CD4-positive, alpha-beta memory T cell (primary cell): ENCODE measurements at regions not wholly inside any gene's neighbourhood (a gene's known extent, or its start where the extent isn't known, plus 50 kb on each side); places are given as distances from the start of the nearest gene placed in this dataset.

Experiments
- CTCF ChIA-PET: fragments of 350-600 bp; sonication (Branson Sonifier 250); formaldehyde crosslinking; loops from one replicate; lab custom pipeline; 2021; ENCODE audit warnings: inconsistent platforms; ENCODE audit not compliant: partially characterized antibody; lab: Charles Lee
- POLR2A ChIA-PET: fragments of 350-600 bp; sonication (Branson Sonifier 250); formaldehyde crosslinking; loops from one replicate; lab custom pipeline; 2021; ENCODE audit not compliant: partially characterized antibody; lab: Charles Lee
- DNase-seq, 5 donors: peaks; one replicate each; pipeline versions ENCODE4 v3.0.0 to v3.0.0-alpha.2; 2020 to 2022; ENCODE audit warnings: mixed read lengths in 1 of 5
- H3K27ac ChIP-seq: one replicate; pipeline ENCODE4 v1.7.0; 2013; ENCODE audit warnings: low read depth, low read length
- H3K27me3 ChIP-seq: 2 replicates; pipeline ENCODE4 v1.7.0; 2013; ENCODE audit warnings: mild to moderate bottlenecking, low read length, moderate library complexity; ENCODE audit not compliant: insufficient read depth
- H3K36me3 ChIP-seq: 2 replicates; pipeline ENCODE4 v1.7.0; 2013; ENCODE audit warnings: mild to moderate bottlenecking, low read length, moderate library complexity; ENCODE audit not compliant: insufficient read depth
- H3K4me1 ChIP-seq: 2 replicates; pipeline ENCODE4 v1.7.0; 2013; ENCODE audit warnings: mild to moderate bottlenecking, low read length, moderate library complexity; ENCODE audit not compliant: insufficient read depth
- H3K4me3 ChIP-seq, 2 donors: one replicate each; pipeline ENCODE4 v1.7.0; 2013; ENCODE audit warnings: low read length in 2 of 2, mild to moderate bottlenecking in 1 of 2
- H3K9me3 ChIP-seq, 2 donors: one replicate each; pipeline ENCODE4 v1.7.0; 2013; ENCODE audit warnings: low read length in 2 of 2, control low read depth in 1 of 2; ENCODE audit not compliant: control insufficient read depth in 1 of 2
- H3K27ac Mint-ChIP-seq, 7 donors: one replicate each; pipeline ENCODE4 v1.8.0; 2020 to 2021; ENCODE audit warnings: mixed read lengths in 7 of 7, mild to moderate bottlenecking in 6 of 7, inconsistent platforms in 3 of 7, moderate library complexity in 3 of 7
- H3K27me3 Mint-ChIP-seq, 2 donors: one replicate each; pipeline ENCODE4 v1.8.0; 2020 to 2021; ENCODE audit warnings: mixed read lengths in 2 of 2
- H3K36me3 Mint-ChIP-seq, 2 donors: one replicate each; pipeline ENCODE4 v1.8.0; 2020 to 2021; ENCODE audit warnings: mixed read lengths in 2 of 2, inconsistent platforms in 1 of 2, mild to moderate bottlenecking in 1 of 2
- H3K4me1 Mint-ChIP-seq, 4 donors: one replicate each; pipeline ENCODE4 v1.8.0; 2020 to 2021; ENCODE audit warnings: mixed read lengths in 4 of 4, mild to moderate bottlenecking in 1 of 4
- H3K4me3 Mint-ChIP-seq, 8 donors: one replicate each; pipeline ENCODE4 v1.8.0; 2020 to 2021; ENCODE audit warnings: mixed read lengths in 8 of 8, mild to moderate bottlenecking in 7 of 8, moderate library complexity in 6 of 8, inconsistent platforms in 3 of 8
- H3K9me3 Mint-ChIP-seq, 8 donors: one replicate each; pipeline ENCODE4 v1.8.0; 2020 to 2021; ENCODE audit warnings: mixed read lengths in 8 of 8, mild to moderate bottlenecking in 5 of 8, inconsistent platforms in 3 of 8, moderate library complexity in 1 of 8
- intact Hi-C: fragments of 100-400 bp; cut with micrococcal nuclease; formaldehyde crosslinking; loops from one replicate; pipeline ENCODE4 v1.15.1; 2023

DNA sequence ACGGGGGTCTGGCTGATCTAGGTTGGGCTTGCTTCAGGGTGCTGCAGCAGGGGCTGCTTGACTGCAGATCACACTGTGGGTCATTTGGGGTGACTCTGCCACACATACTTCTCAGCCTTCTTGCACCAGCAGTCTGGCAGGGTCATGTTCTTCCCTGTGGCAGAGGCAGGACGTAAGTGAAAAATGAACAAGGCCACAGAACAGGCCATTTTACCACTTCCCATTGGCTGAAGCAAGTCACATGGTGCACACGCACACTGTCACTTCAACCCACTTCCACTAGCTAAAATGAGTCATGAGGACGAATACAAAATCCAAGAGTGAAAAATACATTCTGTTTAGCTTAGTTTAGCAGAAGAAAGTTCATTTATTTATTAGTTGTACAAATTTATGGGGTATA lies 168.6 kb upstream of the GGTLC1 start:
- Histone ChIP-seq H3K9me3 (no peaks in the 10 kb centered on the region), H3K4me3 (no peak overlapping the region), H3K36me3 (no peaks in the 10 kb centered on the region), H3K27me3 (no peaks in the 10 kb centered on the region), H3K27ac (no peak overlapping the region), H3K4me1 (no peaks in the 10 kb centered on the region)
- Mint-ChIP-seq H3K36me3 (no peaks in the 10 kb centered on the region), H3K4me3 (no peak overlapping the region), H3K9me3 (no peaks in the 10 kb centered on the region), H3K27me3 (peaks cover 2 to 3% of the 10 kb centered on the region in 2 donors), H3K4me1 (no peaks in the 10 kb centered on the region), H3K27ac (peak overlapping the region in 1 of 7 donors; percentile 26)
- ChIA-PET POLR2A (no interaction called here), CTCF (interaction anchor here (1.6 kb wide), 1 partner anchor 9 kb away, joined by 5 read pairs; no protein-coding TSS in a partner anchor)
- intact Hi-C loops = no loop called here
- peak in 2 of 5 donors; percentile 4 to 16 for DNase-seq

DNA sequence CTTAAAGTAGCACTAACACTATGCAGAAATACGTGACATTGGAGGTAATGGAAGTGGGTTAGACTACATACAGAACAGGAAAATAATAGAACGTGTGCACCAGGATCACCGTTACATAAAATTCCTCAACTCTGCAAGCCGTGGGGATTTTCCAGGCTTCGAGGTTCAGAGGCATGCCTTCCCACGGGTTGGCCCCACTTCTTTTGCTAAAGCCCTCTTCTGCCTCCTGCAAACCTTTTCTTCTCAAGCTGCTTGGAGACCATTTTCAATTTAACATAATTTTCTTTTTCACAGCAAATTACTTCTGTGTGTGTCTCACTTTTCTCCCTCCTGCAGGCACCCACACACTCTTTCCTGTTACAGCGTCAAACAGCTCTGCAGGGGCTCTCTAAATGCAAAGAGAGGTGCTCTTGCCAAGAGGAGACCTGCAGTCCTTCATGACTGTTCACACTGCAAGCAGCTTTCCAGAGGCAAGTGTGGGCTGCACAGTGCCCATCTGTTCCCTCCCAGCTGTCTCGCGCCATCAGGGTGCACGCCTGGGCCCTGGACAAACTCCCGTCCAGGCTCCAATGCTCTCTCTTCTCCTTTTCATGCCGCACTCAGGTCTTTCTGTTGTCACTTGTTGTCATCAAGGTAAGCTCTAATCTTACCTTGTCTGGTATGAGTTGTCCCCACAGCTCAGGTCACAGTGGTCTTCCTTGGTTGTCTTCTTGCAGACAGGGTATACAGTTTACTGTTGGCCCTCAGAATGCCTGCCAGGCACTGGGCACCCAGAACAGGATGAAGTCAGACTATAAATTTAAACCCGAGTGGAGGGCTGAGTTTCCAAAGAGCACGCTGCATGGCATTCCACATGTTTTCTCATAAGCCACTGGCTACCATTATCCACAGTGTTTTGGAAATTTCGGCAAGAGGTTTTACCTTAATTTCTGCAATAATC lies 164.8 kb upstream of the GGTLC1 start:
- H3K36me3 ChIP-seq = no peaks in the 10 kb centered on the region
- H3K4me3 ChIP-seq = no peak overlapping the region
- no peaks in the 10 kb centered on the region for H3K27me3 ChIP-seq
- no peaks in the 10 kb centered on the region for H3K9me3 ChIP-seq
- H3K4me1 Mint-ChIP-seq = peaks cover 0 to 2% (median under 1%) of the 10 kb centered on the region in 4 donors
- DNase-seq = no peak
- ChIA-PET CTCF (interaction anchor here (1.3 kb wide), 1 partner anchor 216 kb away, joined by 3 read pairs; no protein-coding TSS in a partner anchor), POLR2A (no interaction called here)
- H3K27ac ChIP-seq = no peak overlapping the region
- peaks cover 5 to 9% of the 10 kb centered on the region in 2 donors for H3K27me3 Mint-ChIP-seq
- intact Hi-C loops = no loop called here
- H3K4me3 Mint-ChIP-seq = no peak overlapping the region
- H3K9me3 Mint-ChIP-seq = peaks cover 0 to 6% (median 0%) of the 10 kb centered on the region in 8 donors
- no peaks in the 10 kb centered on the region for H3K36me3 Mint-ChIP-seq
- no peak overlapping the region for H3K27ac Mint-ChIP-seq
- H3K4me1 ChIP-seq = no peaks in the 10 kb centered on the region

GRCh38 chr20:24151621-24152294 lies 163.2 kb upstream of the GGTLC1 start:
- no peak overlapping the region for H3K4me3 Mint-ChIP-seq
- CTCF ChIA-PET = interaction anchor here (0.9 to 1.1 kb wide), 2 partner anchors 9 to 11 kb away, joined by 3 to 4 read pairs; no protein-coding TSS in a partner anchor
- no peak overlapping the region for H3K27ac Mint-ChIP-seq
- peaks cover 9 to 10% of the 10 kb centered on the region in 2 donors for H3K27me3 Mint-ChIP-seq
- H3K9me3 Mint-ChIP-seq = peaks cover 0 to 9% (median 0%) of the 10 kb centered on the region in 8 donors
- H3K27me3 ChIP-seq = no peaks in the 10 kb centered on the region
- POLR2A ChIA-PET = no interaction called here
- no peaks in the 10 kb centered on the region for H3K9me3 ChIP-seq
- intact Hi-C loops = no loop called here
- H3K27ac ChIP-seq = no peak overlapping the region
- peaks cover 0 to 7% (median 1%) of the 10 kb centered on the region in 4 donors for H3K4me1 Mint-ChIP-seq
- H3K4me3 ChIP-seq = no peak overlapping the region
- no peaks in the 10 kb centered on the region for H3K36me3 ChIP-seq
- no peaks in the 10 kb centered on the region for H3K36me3 Mint-ChIP-seq
- no peak for DNase-seq
- no peaks in the 10 kb centered on the region for H3K4me1 ChIP-seq

GRCh38 chr20:24150406-24150805 lies 161.8 kb upstream of the GGTLC1 start:
- Mint-ChIP-seq H3K27ac (no peak overlapping the region), H3K4me3 (no peak overlapping the region), H3K4me1 (peaks cover 0 to 8% (median 1%) of the 10 kb centered on the region in 4 donors), H3K27me3 (peaks cover 11 to 13% of the 10 kb centered on the region in 2 donors), H3K9me3 (peaks cover 0 to 9% (median 0%) of the 10 kb centered on the region in 8 donors), H3K36me3 (no peaks in the 10 kb centered on the region)
- POLR2A ChIA-PET = no interaction called here
- no peak for DNase-seq
- H3K4me1 ChIP-seq = no peaks in the 10 kb centered on the region
- no peak overlapping the region for H3K27ac ChIP-seq
- no peaks in the 10 kb centered on the region for H3K9me3 ChIP-seq
- no peaks in the 10 kb centered on the region for H3K27me3 ChIP-seq
- no peak overlapping the region for H3K4me3 ChIP-seq
- CTCF ChIA-PET = interaction anchor here (1.6 kb wide), 1 partner anchor 10 kb away, joined by 7 read pairs; no protein-coding TSS in a partner anchor
- H3K36me3 ChIP-seq = no peaks in the 10 kb centered on the region
- intact Hi-C loops = no loop called here

DNA sequence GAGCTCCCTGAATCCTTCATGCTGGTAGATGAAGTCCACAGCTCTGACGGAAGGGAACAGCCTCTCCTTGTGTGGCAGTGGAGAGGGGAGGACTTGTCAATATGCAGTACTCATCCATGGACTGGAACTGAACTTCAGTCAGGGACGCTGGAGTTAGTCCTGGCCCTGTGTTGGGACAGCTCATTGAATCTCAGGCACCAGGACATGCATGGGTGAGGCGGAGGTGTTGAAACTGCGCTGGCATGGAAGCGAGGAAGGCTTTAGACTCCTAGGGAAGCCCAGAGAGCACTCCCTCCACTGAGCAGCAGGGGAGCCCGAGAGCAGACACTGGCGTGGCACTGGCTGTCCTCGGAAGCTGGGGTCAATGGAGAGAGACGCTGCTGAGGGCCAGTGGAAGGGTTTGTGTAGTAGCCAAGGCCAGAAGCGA lies 161.3 kb upstream of the GGTLC1 start:
- H3K4me3 ChIP-seq = no peak overlapping the region
- H3K27me3 Mint-ChIP-seq = peaks cover 11 to 13% of the 10 kb centered on the region in 2 donors
- intact Hi-C loops = no loop called here
- H3K9me3 ChIP-seq = no peaks in the 10 kb centered on the region
- DNase-seq = no peak
- no peaks in the 10 kb centered on the region for H3K27me3 ChIP-seq
- no peaks in the 10 kb centered on the region for H3K36me3 ChIP-seq
- no peak overlapping the region for H3K27ac ChIP-seq
- POLR2A ChIA-PET = no interaction called here
- CTCF ChIA-PET = interaction anchor here (0.8 to 1.6 kb wide), 2 partner anchors 10 to 48 kb away, joined by 3 to 7 read pairs; no protein-coding TSS in a partner anchor
- no peak overlapping the region for H3K27ac Mint-ChIP-seq
- peaks cover 0 to 9% (median 0%) of the 10 kb centered on the region in 8 donors for H3K9me3 Mint-ChIP-seq
- H3K4me3 Mint-ChIP-seq = no peak overlapping the region
- no peaks in the 10 kb centered on the region for H3K4me1 ChIP-seq
- no peaks in the 10 kb centered on the region for H3K36me3 Mint-ChIP-seq
- H3K4me1 Mint-ChIP-seq = peaks cover 0 to 11% (median 1%) of the 10 kb centered on the region in 4 donors

- peaks cover 11 to 13% of the 10 kb centered on the region in 2 donors for H3K27me3 Mint-ChIP-seq
Measured at GRCh38 chr20:24149175-24149574, 160.6 kb upstream of the GGTLC1 start.

More at GRCh38 chr20:24149175-24149574, 160.6 kb upstream of the GGTLC1 start:
- intact Hi-C loops = no loop called here
- DNase-seq = no peak
- H3K36me3 ChIP-seq = no peaks in the 10 kb centered on the region
- CTCF ChIA-PET = interaction anchor here (0.8 to 1.6 kb wide), 3 partner anchors 8 to 47 kb away, joined by 3 to 7 read pairs (median 5); no protein-coding TSS in a partner anchor
- no peaks in the 10 kb centered on the region for H3K36me3 Mint-ChIP-seq
- POLR2A ChIA-PET = no interaction called here
- H3K27ac ChIP-seq = no peak overlapping the region
- H3K4me1 ChIP-seq = no peaks in the 10 kb centered on the region
- no peak overlapping the region for H3K27ac Mint-ChIP-seq
- H3K4me1 Mint-ChIP-seq = peaks cover 0 to 11% (median 1%) of the 10 kb centered on the region in 4 donors
- H3K4me3 ChIP-seq = no peak overlapping the region
- no peaks in the 10 kb centered on the region for H3K9me3 ChIP-seq
- H3K9me3 Mint-ChIP-seq = peaks cover 0 to 9% (median 0%) of the 10 kb centered on the region in 8 donors
- H3K27me3 ChIP-seq = no peaks in the 10 kb centered on the region
- no peak overlapping the region for H3K4me3 Mint-ChIP-seq
